Esophagus squamous epithelium (tissue), 5 donors: ENCODE measurements at regions not wholly inside any gene's neighbourhood (a gene's known extent, or its start where the extent isn't known, plus 50 kb on each side); places are given as distances from the start of the nearest gene placed in this dataset.

Source experiments
- DNase-seq: peaks from one replicate; lab custom pipeline; 2025; lab: John Stamatoyannopoulos, UW
- H3K27ac ChIP-seq, 4 donors: fragments of 200-600 bp; sonication (generic); one replicate each; pipeline ENCODE4 v1.5.1; 2016 to 2019; ENCODE audit warnings: mild to moderate bottlenecking in 1 of 4
- H3K27me3 ChIP-seq, 4 donors: fragments of 200-600 bp; sonication (generic); 1 replicate in 3 of 4; 2 replicates in 1 of 4; pipeline versions ENCODE4 v1.5.1 to v1.6.0; 2017 to 2021; ENCODE audit warnings: antibody characterized with exemption in 1 of 4
- H3K36me3 ChIP-seq, 3 donors: fragments of 200-600 bp; sonication (generic); one replicate each; pipeline ENCODE4 v1.5.1; 2016 to 2019
- H3K4me1 ChIP-seq, 3 donors: fragments of 200-600 bp; sonication (generic); one replicate each; pipeline ENCODE4 v1.5.1; 2017 to 2019
- H3K4me3 ChIP-seq, 4 donors: fragments of 200-600 bp; sonication (generic); 1 replicate in 3 of 4; 2 replicates in 1 of 4; pipeline ENCODE4 v1.5.1; 2016 to 2019; ENCODE audit warnings: mild to moderate bottlenecking in 2 of 4, moderate library complexity in 1 of 4
- H3K9me3 ChIP-seq, 3 donors: fragments of 200-600 bp; sonication (generic); one replicate each; pipeline ENCODE4 v1.5.1; 2016 to 2019
- CTCF ChIP-seq, 6 experiments: fragments of 450-650 bp in 4 of 6; fragments of 200-600 bp in 2 of 6; sonication (generic) in 2 of 6; IDR thresholded peaks; one replicate each; pipeline ENCODE4 v1.5.1; 2016 to 2019; ENCODE audit warnings: antibody characterized with exemption in 6 of 6, mild to moderate bottlenecking in 4 of 6, moderate library complexity in 4 of 6
- POLR2A ChIP-seq, 4 donors: fragments of 450-650 bp; IDR thresholded peaks; one replicate each; pipeline ENCODE4 v1.6.1; 2017; ENCODE audit warnings: antibody characterized with exemption in 4 of 4, mild to moderate bottlenecking in 4 of 4, moderate library complexity in 3 of 4
- WGBS, 2 donors: methylation state at CpG; one replicate each; pipeline ENCODE4 v1.1.5; 2018; 5-methylcytosine and 5-hydroxymethylcytosine counted together
- intact Hi-C: fragments of 100-400 bp; cut with DNase I; formaldehyde crosslinking; loops from one replicate; pipeline ENCODE4 v1.15.0; 2022
- donor health status: DM: yes; HTN: yes; CAD: no.

- 9 to 15% methylated on average over 16 to 24 of the region's 30 CpGs for WGBS, 2 donors
- no peaks in the 10 kb centered on the region for H3K9me3 ChIP-seq
- H3K4me3 ChIP-seq = peak overlapping the region in 2 of 4 donors; percentile 20 to 39
- peaks cover 0 to 49% (median 0%) of the 10 kb centered on the region in 4 donors for H3K27me3 ChIP-seq
- TF ChIP-seq CTCF (IDR thresholded peaks at IDR 0.05) = peak; percentile 23 to 85 (median 78)
- TF ChIP-seq POLR2A (IDR thresholded peaks at IDR 0.05) = no peak
- no peaks in the 10 kb centered on the region for H3K36me3 ChIP-seq
- no peak for DNase-seq
- no peak overlapping the region for H3K27ac ChIP-seq
- peaks cover 3 to 9% (median 4%) of the 10 kb centered on the region in 3 donors for H3K4me1 ChIP-seq
- intact Hi-C loops = loop anchor here (5.0 to 10.0 kb wide), 2 partner anchors 602 to 924 kb away; no protein-coding TSS in a partner anchor
Measured at GRCh38 chr21:41068967-41069642, 98.9 kb upstream of the BACE2 start.

- TF ChIP-seq POLR2A (IDR thresholded peaks at IDR 0.05) = no peak
- TF ChIP-seq CTCF (IDR thresholded peaks at IDR 0.05) = no peak
- no peak for DNase-seq
- 38 to 60% methylated on average over 2 of the region's 2 CpGs for WGBS, 2 donors
- H3K4me1 ChIP-seq = peaks cover 3 to 9% (median 4%) of the 10 kb centered on the region in 3 donors
- no peak overlapping the region for H3K27ac ChIP-seq
- H3K36me3 ChIP-seq = no peaks in the 10 kb centered on the region
- intact Hi-C loops = no loop called here
- H3K9me3 ChIP-seq = no peaks in the 10 kb centered on the region
- no peak overlapping the region for H3K4me3 ChIP-seq
- peaks cover 0 to 49% (median 0%) of the 10 kb centered on the region in 4 donors for H3K27me3 ChIP-seq
Measured at GRCh38 chr21:41070284-41070683, 97.7 kb upstream of the BACE2 start.

- H3K4me3 ChIP-seq = no peak overlapping the region
- no peaks in the 10 kb centered on the region for H3K36me3 ChIP-seq
- H3K27ac ChIP-seq = no peak overlapping the region
- intact Hi-C loops = no loop called here
- peaks cover 3 to 9% (median 4%) of the 10 kb centered on the region in 3 donors for H3K4me1 ChIP-seq
- 37 to 41% methylated on average over 11 of the region's 11 CpGs for WGBS, 2 donors
- H3K27me3 ChIP-seq = peaks cover 0 to 46% (median 0%) of the 10 kb centered on the region in 4 donors
- no peak for DNase-seq
- TF ChIP-seq POLR2A (IDR thresholded peaks at IDR 0.05) (no peak), CTCF (IDR thresholded peaks at IDR 0.05) (no peak)
- H3K9me3 ChIP-seq = no peaks in the 10 kb centered on the region
Measured at GRCh38 chr21:41071258-41072171, 96.4 kb upstream of the BACE2 start.

GRCh38 chr21:41073558-41073957 lies 94.4 kb upstream of the BACE2 start:
- no peaks in the 10 kb centered on the region for H3K9me3 ChIP-seq
- peaks cover 0 to 29% (median 0%) of the 10 kb centered on the region in 4 donors for H3K27me3 ChIP-seq
- no peak overlapping the region for H3K27ac ChIP-seq
- DNase-seq = no peak
- H3K4me3 ChIP-seq = no peak overlapping the region
- H3K4me1 ChIP-seq = peaks cover 3 to 7% (median 4%) of the 10 kb centered on the region in 3 donors
- intact Hi-C loops = no loop called here
- no peaks in the 10 kb centered on the region for H3K36me3 ChIP-seq
- 67 to 72% methylated on average over 8 of the region's 8 CpGs for WGBS, 2 donors
- TF ChIP-seq CTCF (IDR thresholded peaks at IDR 0.05) (no peak), POLR2A (IDR thresholded peaks at IDR 0.05) (no peak)
